Sigmoid colon (tissue), 4 donors: ENCODE measurements at regions not wholly inside any gene's neighbourhood (a gene's known extent, or its start where the extent isn't known, plus 50 kb on each side); places are given as distances from the start of the nearest gene placed in this dataset.

ENCODE experiments used
- CTCF ChIP-seq, 4 experiments: fragments of 450-650 bp in 3 of 4; fragments of 200-600 bp in 1 of 4; IDR thresholded peaks; one replicate each; pipeline ENCODE4 v1.5.1; 2016 to 2019; ENCODE audit warnings: antibody characterized with exemption in 4 of 4, mild to moderate bottlenecking in 3 of 4, moderate library complexity in 2 of 4
- POLR2A ChIP-seq, 2 donors: fragments of 450-650 bp; IDR thresholded peaks; one replicate each; pipeline ENCODE4 v1.6.1; 2016; ENCODE audit warnings: antibody characterized with exemption in 2 of 2, mild to moderate bottlenecking in 2 of 2, moderate library complexity in 2 of 2
- POLR2AphosphoS5 ChIP-seq, 4 donors: sonication (generic); formaldehyde crosslinking; IDR thresholded peaks; one replicate each; pipeline ENCODE4 v1.6.1; 2017; ENCODE audit warnings: antibody characterized with exemption in 4 of 4

DNA sequence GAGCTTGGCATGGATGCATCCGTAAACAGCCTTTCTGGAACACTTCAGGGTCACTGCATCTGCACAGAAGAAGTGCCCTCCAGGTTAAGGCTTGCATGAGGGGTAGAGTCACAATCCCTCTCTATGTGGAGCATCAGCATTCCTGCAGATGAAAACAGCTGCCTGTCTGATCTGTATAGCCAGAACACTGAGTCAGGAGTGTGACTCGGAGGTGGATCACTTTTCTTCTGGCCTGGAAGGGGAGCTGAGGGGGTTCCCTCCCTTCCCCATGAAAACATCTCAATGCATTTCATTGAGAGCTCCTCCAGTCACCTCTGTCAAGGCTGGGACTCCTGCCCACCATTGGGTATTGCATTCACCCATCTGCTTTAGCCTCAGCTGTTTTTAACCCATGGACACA is 72.5 kb upstream of the SERPINE2 start:
- TF ChIP-seq POLR2A (IDR thresholded peaks at IDR 0.05) (no peak), CTCF (IDR thresholded peaks at IDR 0.05) (no peak), POLR2AphosphoS5 (IDR thresholded peaks at IDR 0.05) (no peak)
